Spinal cord (tissue), 9 donors: ENCODE measurements at regions not wholly inside any gene's neighbourhood (a gene's known extent, or its start where the extent isn't known, plus 50 kb on each side); places are given as distances from the start of the nearest gene placed in this dataset.
"Not testable (repeated sequence)": the region's sequence is repeated elsewhere in the genome, so short reads cannot be mapped to it uniquely, and the experiment has no call there.

Source experiments
- DNase-seq, 6 donors: peaks; one replicate each; pipeline versions ENCODE4 v3.0.0 to v3.0.0-alpha.2; 2013 to 2015; ENCODE audit warnings: low spot score in 6 of 6, low read depth in 4 of 6
- H3K27ac ChIP-seq: one replicate; pipeline ENCODE4 v1.5.1; 2013; ENCODE audit warnings: low read depth, low read length, control low read depth
- H3K27me3 ChIP-seq: one replicate; pipeline ENCODE4 v1.6.1; 2013; ENCODE audit warnings: low read length; ENCODE audit not compliant: control insufficient read depth, insufficient read depth
- H3K36me3 ChIP-seq: one replicate; pipeline ENCODE4 v1.6.1; 2013; ENCODE audit warnings: low read length; ENCODE audit not compliant: control insufficient read depth, insufficient read depth
- H3K4me1 ChIP-seq: one replicate; pipeline ENCODE4 v1.6.1; 2013; ENCODE audit warnings: low read length; ENCODE audit not compliant: control insufficient read depth, insufficient read depth
- H3K4me3 ChIP-seq: one replicate; pipeline ENCODE4 v1.5.1; 2013; ENCODE audit warnings: low read depth, low read length, control low read depth
- H3K9me3 ChIP-seq: one replicate; pipeline ENCODE4 v1.6.1; 2013; ENCODE audit warnings: low read length; ENCODE audit not compliant: control insufficient read depth, insufficient read depth
- WGBS: methylation state at CpG from one replicate; pipeline ENCODE4 v1.1.5; 2013; ENCODE audit warnings: missing lambda C conversion rate; ENCODE audit not compliant: insufficient coverage; 5-methylcytosine and 5-hydroxymethylcytosine counted together
- donor health status: healthy.

GRCh38 chr11:110852921-110853490, 140.8 kb upstream of the ARHGAP20 start:
- no peak overlapping the region for H3K27ac ChIP-seq
- no peak for DNase-seq
- H3K9me3 ChIP-seq: no peaks in the 10 kb centered on the region
- no peaks in the 10 kb centered on the region for H3K36me3 ChIP-seq
- no peaks in the 10 kb centered on the region for H3K4me1 ChIP-seq
- H3K4me3 ChIP-seq: no peak overlapping the region
- H3K27me3 ChIP-seq: no peaks in the 10 kb centered on the region
- WGBS: 100% methylated on average over 1 of the region's 3 CpGs

GRCh38 chr11:110850846-110851245, 138.6 kb upstream of the ARHGAP20 start:
- H3K36me3 ChIP-seq: no peaks in the 10 kb centered on the region
- H3K27me3 ChIP-seq: no peaks in the 10 kb centered on the region
- no peak overlapping the region for H3K27ac ChIP-seq
- 70% methylated on average over 2 of the region's 3 CpGs for WGBS
- no peak for DNase-seq
- H3K4me1 ChIP-seq: no peaks in the 10 kb centered on the region
- no peak overlapping the region for H3K4me3 ChIP-seq
- H3K9me3 ChIP-seq: no peaks in the 10 kb centered on the region

- not testable (repeated sequence) for H3K9me3 ChIP-seq, H3K27me3 ChIP-seq, DNase-seq, H3K36me3 ChIP-seq, H3K4me1 ChIP-seq, H3K27ac ChIP-seq, H3K4me3 ChIP-seq
- no CpG with 5 or more reads among the region's 1 CpG for WGBS
Observed at GRCh38 chr11:110843053-110843452, 130.8 kb upstream of the ARHGAP20 start.

GRCh38 chr11:110838808-110839207, 126.6 kb upstream of the ARHGAP20 start:
- DNase-seq: no peak
- no peaks in the 10 kb centered on the region for H3K4me1 ChIP-seq
- no peaks in the 10 kb centered on the region for H3K27me3 ChIP-seq
- H3K9me3 ChIP-seq: peaks cover 2% of the 10 kb centered on the region
- H3K36me3 ChIP-seq: no peaks in the 10 kb centered on the region
- no peak overlapping the region for H3K27ac ChIP-seq
- no peak overlapping the region for H3K4me3 ChIP-seq
- WGBS: no CpG with 5 or more reads among the region's 2 CpGs

GRCh38 chr11:110837603-110838002, 125.4 kb upstream of the ARHGAP20 start:
- 50% methylated on average over 1 of the region's 3 CpGs for WGBS
- peak in 1 of 6 donors; percentile 29 for DNase-seq

GRCh38 chr11:110835106-110835505, 122.9 kb upstream of the ARHGAP20 start:
- H3K27me3 ChIP-seq: no peaks in the 10 kb centered on the region
- 100% methylated on average over 2 of the region's 8 CpGs for WGBS

More at GRCh38 chr11:110837603-110838002, 125.4 kb upstream of the ARHGAP20 start:
- Histone ChIP-seq H3K36me3 (no peaks in the 10 kb centered on the region), H3K27ac (no peak overlapping the region), H3K4me1 (no peaks in the 10 kb centered on the region), H3K9me3 (no peaks in the 10 kb centered on the region), H3K27me3 (no peaks in the 10 kb centered on the region), H3K4me3 (no peak overlapping the region)

GRCh38 chr11:110833033-110833484, 120.8 kb upstream of the ARHGAP20 start:
- no CpG with 5 or more reads among the region's 4 CpGs for WGBS
- H3K27me3 ChIP-seq: no peaks in the 10 kb centered on the region
- no peak for DNase-seq

More at GRCh38 chr11:110835106-110835505, 122.9 kb upstream of the ARHGAP20 start:
- no peaks in the 10 kb centered on the region for H3K4me1 ChIP-seq
- H3K9me3 ChIP-seq: no peaks in the 10 kb centered on the region
- no peaks in the 10 kb centered on the region for H3K36me3 ChIP-seq
- no peak for DNase-seq
- H3K27ac ChIP-seq: no peak overlapping the region
- H3K4me3 ChIP-seq: no peak overlapping the region

GRCh38 chr11:110832539-110832938, 120.3 kb upstream of the ARHGAP20 start:
- Histone ChIP-seq H3K4me1 (no peaks in the 10 kb centered on the region), H3K4me3 (no peak overlapping the region), H3K27me3 (no peaks in the 10 kb centered on the region), H3K9me3 (no peaks in the 10 kb centered on the region), H3K36me3 (no peaks in the 10 kb centered on the region), H3K27ac (no peak overlapping the region)
- DNase-seq: no peak
- WGBS: no CpG with 5 or more reads among the region's 2 CpGs

More at GRCh38 chr11:110833033-110833484, 120.8 kb upstream of the ARHGAP20 start:
- Histone ChIP-seq H3K4me3 (no peak overlapping the region), H3K4me1 (no peaks in the 10 kb centered on the region), H3K36me3 (no peaks in the 10 kb centered on the region), H3K9me3 (no peaks in the 10 kb centered on the region), H3K27ac (no peak overlapping the region)

- Histone ChIP-seq H3K27ac (no peak overlapping the region), H3K4me3 (no peak overlapping the region), H3K27me3 (no peaks in the 10 kb centered on the region), H3K4me1 (no peaks in the 10 kb centered on the region), H3K9me3 (no peaks in the 10 kb centered on the region), H3K36me3 (no peaks in the 10 kb centered on the region)
- WGBS: 100% methylated on average over 1 of the region's 2 CpGs
- DNase-seq: no peak
Observed at GRCh38 chr11:110832080-110832479, 119.8 kb upstream of the ARHGAP20 start.

- peak in 1 of 6 donors; percentile 20 for DNase-seq
- Histone ChIP-seq H3K4me3 (no peak overlapping the region), H3K27me3 (no peaks in the 10 kb centered on the region), H3K36me3 (no peaks in the 10 kb centered on the region), H3K9me3 (no peaks in the 10 kb centered on the region), H3K4me1 (no peaks in the 10 kb centered on the region), H3K27ac (no peak overlapping the region)
- WGBS: 83% methylated on average over 5 of the region's 5 CpGs
Observed at GRCh38 chr11:110830747-110831146, 118.5 kb upstream of the ARHGAP20 start.
